ENCODE measurements at regions not wholly inside any gene's neighbourhood (a gene's known extent, or its start where the extent isn't known, plus 50 kb on each side); places are given as distances from the start of the nearest gene placed in this dataset.

DNA sequence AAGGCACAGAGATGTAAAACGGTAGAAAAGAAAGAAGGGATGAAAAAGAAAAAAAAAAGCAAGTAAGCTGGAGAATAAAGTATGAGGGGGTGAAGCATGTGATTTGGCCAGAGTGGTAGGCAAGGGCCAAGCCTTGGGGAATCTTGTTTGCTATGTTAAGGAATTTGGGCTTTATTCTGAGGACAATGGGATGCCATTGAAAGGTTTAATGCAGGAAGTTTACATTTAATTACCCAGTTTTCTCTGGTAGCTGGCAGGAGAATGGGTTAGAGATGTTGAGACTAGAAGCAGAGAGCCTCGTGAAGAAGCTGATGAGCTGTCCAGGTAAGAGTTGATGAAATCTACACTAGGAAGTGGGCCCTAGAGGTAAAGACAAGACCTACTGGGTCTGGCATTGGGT is 455.9 kb downstream of the PDCD6IP start:
- POLR2A ChIA-PET = no interaction called here
- CTCF ChIA-PET = no interaction called here
- no peak for ATAC-seq

DNA sequence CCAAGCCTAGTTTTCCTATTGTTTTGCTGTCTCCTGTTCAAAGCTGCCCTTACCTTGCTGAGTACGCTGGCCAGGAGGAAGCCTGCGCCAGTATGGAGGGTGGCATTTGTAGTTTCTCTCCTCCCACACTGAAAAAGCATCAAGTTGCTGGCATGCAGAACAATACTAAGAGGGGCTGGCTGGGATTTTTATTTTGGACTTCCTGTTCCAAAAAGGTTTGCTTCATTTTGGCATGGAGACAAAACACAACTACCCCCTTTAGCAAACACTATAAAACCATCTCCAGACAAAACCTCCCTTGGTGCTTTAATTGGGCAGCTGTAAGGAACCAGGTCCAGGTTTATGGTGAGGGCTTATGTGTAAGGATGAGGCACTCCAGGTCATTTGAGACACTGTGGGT is 457.6 kb downstream of the PDCD6IP start:
- H3K4me3 Mint-ChIP-seq = no peak overlapping the region
- H3K27me3 Mint-ChIP-seq = peaks cover 0 to 16% (median 6%) of the 10 kb centered on the region in 5 donors
- H3K27me3 ChIP-seq (ENCODE audit: control insufficient read depth in 2 of 2, insufficient read depth in 2 of 2, low read length in 2 of 2) = no peaks in the 10 kb centered on the region
- intact Hi-C loops (cut with micrococcal nuclease) = no loop called here
- no peaks in the 10 kb centered on the region for H3K4me1 Mint-ChIP-seq
- H3K36me3 Mint-ChIP-seq = no peaks in the 10 kb centered on the region
- ChIA-PET POLR2A (no interaction called here), CTCF (interaction anchor here (0.8 kb wide), 1 partner anchor 372 kb away, joined by 4 read pairs; no protein-coding TSS in a partner anchor)
- ATAC-seq = no peak
- no peak for DNase-seq
- no peak overlapping the region for H3K27ac Mint-ChIP-seq
- H3K4me1 ChIP-seq (ENCODE audit: control insufficient read depth in 2 of 2, insufficient read depth in 2 of 2, low read length in 2 of 2) = no peaks in the 10 kb centered on the region
- no peak overlapping the region for H3K27ac ChIP-seq (ENCODE audit: low read depth, low read length)
- H3K9me3 Mint-ChIP-seq = no peaks in the 10 kb centered on the region
- no peaks in the 10 kb centered on the region for H3K36me3 ChIP-seq (ENCODE audit: control insufficient read depth in 2 of 3, insufficient read depth in 3 of 3, low read length in 3 of 3)
- no peaks in the 10 kb centered on the region for H3K9me3 ChIP-seq (ENCODE audit: control insufficient read depth in 2 of 3, low read length in 3 of 3)
- no peak overlapping the region for H3K4me3 ChIP-seq (ENCODE audit: low read length)

More for the DNA sequence above, 455.9 kb downstream of the PDCD6IP start:
- peaks cover 0 to 4% (median 0%) of the 10 kb centered on the region in 7 donors for H3K4me1 Mint-ChIP-seq
- no peak overlapping the region for H3K27ac Mint-ChIP-seq
- H3K27me3 ChIP-seq (ENCODE audit: control insufficient read depth in 2 of 2, insufficient read depth in 2 of 2, low read length in 2 of 2) = no peaks in the 10 kb centered on the region
- no peak overlapping the region for H3K4me3 Mint-ChIP-seq
- no peak overlapping the region for H3K4me3 ChIP-seq (ENCODE audit: low read length)
- no peaks in the 10 kb centered on the region for H3K36me3 Mint-ChIP-seq
- DNase-seq = no peak
- intact Hi-C loops (cut with micrococcal nuclease) = no loop called here
- H3K9me3 Mint-ChIP-seq = no peaks in the 10 kb centered on the region
- no peak overlapping the region for H3K27ac ChIP-seq (ENCODE audit: low read depth, low read length)
- no peaks in the 10 kb centered on the region for H3K36me3 ChIP-seq (ENCODE audit: control insufficient read depth in 2 of 3, insufficient read depth in 3 of 3, low read length in 3 of 3)
- H3K9me3 ChIP-seq (ENCODE audit: control insufficient read depth in 2 of 3, low read length in 3 of 3) = no peaks in the 10 kb centered on the region
- H3K27me3 Mint-ChIP-seq = peaks cover 0 to 16% (median 6%) of the 10 kb centered on the region in 5 donors
- H3K4me1 ChIP-seq (ENCODE audit: control insufficient read depth in 2 of 2, insufficient read depth in 2 of 2, low read length in 2 of 2) = no peaks in the 10 kb centered on the region

DNA sequence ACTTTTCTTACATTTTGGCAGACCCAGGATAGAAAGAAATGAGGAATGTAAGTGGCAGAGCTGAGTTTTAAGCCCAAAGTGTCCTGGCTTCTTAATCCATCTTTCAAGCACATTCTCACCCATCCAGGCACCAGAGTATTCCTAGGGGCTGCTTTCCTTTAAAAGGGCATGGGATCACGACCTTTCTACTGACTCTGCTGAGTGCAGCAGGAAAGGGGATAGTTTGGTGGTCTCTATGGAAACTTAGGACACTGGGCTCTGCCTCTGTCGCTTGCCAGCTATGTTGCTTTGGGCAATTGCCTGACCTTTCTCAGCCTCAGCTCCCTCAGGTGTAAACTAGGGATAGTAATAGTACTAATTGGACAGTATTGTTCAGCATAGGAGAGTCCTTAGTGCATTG is 458.4 kb downstream of the PDCD6IP start:
- intact Hi-C loops (cut with micrococcal nuclease) = no loop called here
- H3K27ac ChIP-seq (ENCODE audit: low read depth, low read length) = no peak overlapping the region

DNA sequence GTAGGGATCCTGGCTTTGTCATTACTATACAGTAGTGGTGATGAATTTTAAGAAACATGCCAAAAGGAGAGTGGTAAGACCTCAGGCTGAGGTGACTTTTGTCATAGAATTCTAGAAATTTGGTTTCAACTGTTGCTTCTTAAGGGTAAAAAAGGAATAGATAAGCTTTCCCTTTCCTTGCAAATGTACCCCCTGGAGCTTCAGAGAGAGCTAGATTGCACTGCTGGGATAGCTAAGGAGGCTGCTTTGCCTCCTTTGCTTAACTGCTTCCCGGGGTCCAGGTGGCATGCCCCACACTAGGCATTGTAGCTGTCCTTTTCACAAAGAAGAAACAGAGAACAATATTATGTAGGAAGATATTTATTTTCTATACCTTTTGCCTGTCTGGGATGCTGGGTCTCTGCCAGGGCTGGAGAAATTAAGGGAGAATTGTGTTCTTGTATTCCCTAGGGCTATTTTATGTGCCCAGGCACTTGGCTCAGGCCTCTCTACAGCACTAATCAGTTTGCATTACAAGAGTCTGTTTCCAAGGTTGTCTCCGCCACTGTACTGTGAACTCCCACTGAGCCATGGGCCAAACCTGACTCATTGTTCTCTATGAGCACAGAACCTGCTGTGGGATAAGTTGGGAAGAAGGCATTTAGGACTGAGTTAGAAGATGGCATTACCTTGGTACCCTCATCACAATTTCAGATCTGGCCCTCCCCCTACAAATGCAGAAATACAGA is 460.0 kb downstream of the PDCD6IP start:
- Mint-ChIP-seq H3K4me3 (no peak overlapping the region), H3K27me3 (peaks cover 0 to 20% (median 6%) of the 10 kb centered on the region in 5 donors), H3K9me3 (no peaks in the 10 kb centered on the region), H3K4me1 (no peaks in the 10 kb centered on the region), H3K27ac (no peak overlapping the region), H3K36me3 (no peaks in the 10 kb centered on the region)
- no peaks in the 10 kb centered on the region for H3K27me3 ChIP-seq (ENCODE audit: control insufficient read depth in 2 of 2, insufficient read depth in 2 of 2, low read length in 2 of 2)
- DNase-seq (no peak), ATAC-seq (no peak)
- H3K4me3 ChIP-seq (ENCODE audit: low read length) = no peak overlapping the region
- ChIA-PET CTCF (no interaction called here), POLR2A (no interaction called here)
- intact Hi-C loops (cut with micrococcal nuclease) = no loop called here
- no peaks in the 10 kb centered on the region for H3K36me3 ChIP-seq (ENCODE audit: control insufficient read depth in 2 of 3, insufficient read depth in 3 of 3, low read length in 3 of 3)
- H3K27ac ChIP-seq (ENCODE audit: low read depth, low read length) = no peak overlapping the region
- no peaks in the 10 kb centered on the region for H3K9me3 ChIP-seq (ENCODE audit: control insufficient read depth in 2 of 3, low read length in 3 of 3)
- H3K4me1 ChIP-seq (ENCODE audit: control insufficient read depth in 2 of 2, insufficient read depth in 2 of 2, low read length in 2 of 2) = no peaks in the 10 kb centered on the region

More for the DNA sequence above, 458.4 kb downstream of the PDCD6IP start:
- ATAC-seq (no peak), DNase-seq (no peak)
- no peaks in the 10 kb centered on the region for H3K4me1 ChIP-seq (ENCODE audit: control insufficient read depth in 2 of 2, insufficient read depth in 2 of 2, low read length in 2 of 2)
- POLR2A ChIA-PET = no interaction called here
- H3K4me3 ChIP-seq (ENCODE audit: low read length) = no peak overlapping the region
- CTCF ChIA-PET = no interaction called here
- no peak overlapping the region for H3K4me3 Mint-ChIP-seq
- H3K36me3 ChIP-seq (ENCODE audit: control insufficient read depth in 2 of 3, insufficient read depth in 3 of 3, low read length in 3 of 3) = no peaks in the 10 kb centered on the region
- no peaks in the 10 kb centered on the region for H3K9me3 ChIP-seq (ENCODE audit: control insufficient read depth in 2 of 3, low read length in 3 of 3)
- H3K27me3 ChIP-seq (ENCODE audit: control insufficient read depth in 2 of 2, insufficient read depth in 2 of 2, low read length in 2 of 2) = no peaks in the 10 kb centered on the region
- no peaks in the 10 kb centered on the region for H3K36me3 Mint-ChIP-seq
- H3K27me3 Mint-ChIP-seq = peaks cover 0 to 17% (median 6%) of the 10 kb centered on the region in 5 donors
- H3K27ac Mint-ChIP-seq = no peak overlapping the region
- no peaks in the 10 kb centered on the region for H3K9me3 Mint-ChIP-seq
- H3K4me1 Mint-ChIP-seq = no peaks in the 10 kb centered on the region

DNA sequence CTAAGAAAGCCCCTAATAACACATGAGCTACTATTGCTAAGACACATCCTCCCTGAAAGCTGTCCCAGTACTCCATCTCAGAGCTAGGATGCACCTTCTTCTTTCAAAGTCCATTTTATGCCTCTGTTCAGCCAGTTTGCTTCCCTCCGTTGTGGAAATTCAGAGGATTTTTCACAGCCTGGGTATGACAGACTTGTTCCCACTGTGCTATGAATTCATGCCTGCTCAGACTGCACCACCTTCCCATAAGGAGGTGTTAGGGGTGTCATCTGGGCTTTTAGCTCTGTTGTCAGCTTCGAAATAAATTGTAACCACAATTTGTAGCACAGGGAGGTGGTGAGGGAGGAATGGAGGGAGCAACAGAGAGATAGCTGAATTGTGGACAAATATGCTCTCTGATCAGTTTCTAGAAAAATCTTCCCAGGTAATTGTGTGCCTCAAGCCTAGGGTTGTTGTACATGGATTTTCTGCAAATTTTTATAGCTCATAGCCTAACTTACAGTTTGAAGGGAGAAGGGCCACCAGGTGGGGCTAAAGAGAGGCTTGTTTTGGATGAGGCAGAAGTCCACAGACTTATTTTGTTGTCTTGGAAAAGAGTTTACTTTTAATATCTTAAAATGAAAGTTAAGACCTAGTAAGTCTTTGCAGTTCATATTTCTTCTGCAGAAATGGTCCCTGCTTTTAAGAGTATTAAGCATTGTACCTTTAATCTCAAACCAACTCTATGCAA is 462.0 kb downstream of the PDCD6IP start:
- intact Hi-C loops (cut with micrococcal nuclease) = no loop called here
- POLR2A ChIA-PET = no interaction called here
- H3K4me1 Mint-ChIP-seq = no peaks in the 10 kb centered on the region
- no peak overlapping the region for H3K27ac ChIP-seq (ENCODE audit: low read depth, low read length)
- H3K4me1 ChIP-seq (ENCODE audit: control insufficient read depth in 2 of 2, insufficient read depth in 2 of 2, low read length in 2 of 2) = no peaks in the 10 kb centered on the region
- no peak for ATAC-seq
- H3K4me3 Mint-ChIP-seq = no peak overlapping the region
- H3K4me3 ChIP-seq (ENCODE audit: low read length) = no peak overlapping the region
- no peak for DNase-seq
- no peaks in the 10 kb centered on the region for H3K27me3 ChIP-seq (ENCODE audit: control insufficient read depth in 2 of 2, insufficient read depth in 2 of 2, low read length in 2 of 2)
- H3K9me3 Mint-ChIP-seq = no peaks in the 10 kb centered on the region
- no peaks in the 10 kb centered on the region for H3K9me3 ChIP-seq (ENCODE audit: control insufficient read depth in 2 of 3, low read length in 3 of 3)
- no peak overlapping the region for H3K27ac Mint-ChIP-seq
- peaks cover 0 to 23% (median 8%) of the 10 kb centered on the region in 5 donors for H3K27me3 Mint-ChIP-seq
- CTCF ChIA-PET = interaction anchor here (0.6 kb wide), 1 partner anchor 9 kb away, joined by 3 read pairs; no protein-coding TSS in a partner anchor
- no peaks in the 10 kb centered on the region for H3K36me3 Mint-ChIP-seq
- H3K36me3 ChIP-seq (ENCODE audit: control insufficient read depth in 2 of 3, insufficient read depth in 3 of 3, low read length in 3 of 3) = no peaks in the 10 kb centered on the region

DNA sequence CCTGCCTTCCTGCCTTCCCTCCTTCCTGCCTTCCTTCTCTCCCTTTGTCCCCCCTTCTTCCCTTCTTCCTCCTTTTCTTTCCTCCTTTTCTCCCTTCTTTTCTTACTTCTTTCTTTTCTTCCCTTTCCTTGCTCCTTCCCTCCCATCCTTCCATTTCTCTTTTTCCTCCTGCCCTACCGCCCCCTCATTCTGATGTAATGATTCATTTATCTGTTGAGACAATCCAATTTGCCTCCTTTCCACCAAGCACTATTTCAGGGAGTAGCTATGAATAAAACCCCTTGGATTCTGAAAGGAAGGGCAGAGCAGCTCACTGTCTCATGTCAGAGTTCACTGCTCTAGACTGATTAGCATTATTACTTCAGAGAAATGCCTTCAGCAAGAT is 462.6 kb downstream of the PDCD6IP start:
- H3K27me3 Mint-ChIP-seq = peaks cover 0 to 26% (median 11%) of the 10 kb centered on the region in 5 donors
- H3K27me3 ChIP-seq (ENCODE audit: control insufficient read depth in 2 of 2, insufficient read depth in 2 of 2, low read length in 2 of 2) = no peaks in the 10 kb centered on the region
- H3K4me3 ChIP-seq (ENCODE audit: low read length) = no peak overlapping the region
- no peaks in the 10 kb centered on the region for H3K36me3 Mint-ChIP-seq
- H3K36me3 ChIP-seq (ENCODE audit: control insufficient read depth in 2 of 3, insufficient read depth in 3 of 3, low read length in 3 of 3) = no peaks in the 10 kb centered on the region
- ATAC-seq (no peak), DNase-seq (no peak)
- H3K27ac Mint-ChIP-seq = no peak overlapping the region
- no peaks in the 10 kb centered on the region for H3K4me1 ChIP-seq (ENCODE audit: control insufficient read depth in 2 of 2, insufficient read depth in 2 of 2, low read length in 2 of 2)
- no peak overlapping the region for H3K27ac ChIP-seq (ENCODE audit: low read depth, low read length)
- POLR2A ChIA-PET = no interaction called here
- intact Hi-C loops (cut with micrococcal nuclease) = no loop called here
- H3K9me3 Mint-ChIP-seq = no peaks in the 10 kb centered on the region
- H3K4me3 Mint-ChIP-seq = no peak overlapping the region
- no peaks in the 10 kb centered on the region for H3K9me3 ChIP-seq (ENCODE audit: control insufficient read depth in 2 of 3, low read length in 3 of 3)
- H3K4me1 Mint-ChIP-seq = no peaks in the 10 kb centered on the region
- CTCF ChIA-PET = no interaction called here

Data from naive thymus-derived CD4-positive, alpha-beta T cell (primary cell).